ENCODE measurements at regions not wholly inside any gene's neighbourhood (a gene's known extent, or its start where the extent isn't known, plus 50 kb on each side); places are given as distances from the start of the nearest gene placed in this dataset.

GRCh38 chr2:120480346-120480902, 134.5 kb downstream of the INHBB start:
- no peak for TF ChIP-seq POLR2A (IDR thresholded peaks at IDR 0.05)
- no peak for TF ChIP-seq CTCF (IDR thresholded peaks at IDR 0.05)

Data from esophagus squamous epithelium (tissue), 4 donors.